Adipocyte (in vitro differentiated cells): ENCODE measurements at regions not wholly inside any gene's neighbourhood (a gene's known extent, or its start where the extent isn't known, plus 50 kb on each side); places are given as distances from the start of the nearest gene placed in this dataset.
A peak's percentile ranks its signal among the peaks of the same experiment; 100 is the strongest.
"Not testable (repeated sequence)": the region's sequence is repeated elsewhere in the genome, so short reads cannot be mapped to it uniquely, and the experiment has no call there.

ENCODE experiments used
- DNase-seq: peaks from one replicate; pipeline ENCODE4 v3.0.0-alpha.2; 2015; ENCODE audit warnings: low read depth
- H3K27me3 ChIP-seq: replicated peaks from 2 replicates; pipeline ENCODE4 v1.7.0; 2013; ENCODE audit warnings: mild to moderate bottlenecking, low read length, moderate library complexity; ENCODE audit not compliant: control insufficient read depth, insufficient read depth
- H3K36me3 ChIP-seq: 2 replicates; pipeline ENCODE4 v1.7.0; 2013; ENCODE audit warnings: low read length, mild to moderate bottlenecking, moderate library complexity; ENCODE audit not compliant: control insufficient read depth, insufficient read depth, severe bottlenecking
- H3K4me1 ChIP-seq: 2 replicates; pipeline ENCODE4 v1.7.0; 2013; ENCODE audit warnings: mild to moderate bottlenecking, low read length, moderate library complexity; ENCODE audit not compliant: control insufficient read depth, insufficient read depth
- H3K4me3 ChIP-seq: 2 replicates; pipeline ENCODE4 v1.7.0; 2013; ENCODE audit warnings: mild to moderate bottlenecking, low read length, moderate library complexity
- H3K9ac ChIP-seq: 2 replicates; pipeline ENCODE4 v1.7.0; 2013; ENCODE audit warnings: mild to moderate bottlenecking, low read length, moderate library complexity
- H3K9me3 ChIP-seq: 2 replicates; pipeline ENCODE4 v1.7.0; 2013; ENCODE audit warnings: mild to moderate bottlenecking, low read length, moderate library complexity; ENCODE audit not compliant: control insufficient read depth

GRCh38 chr16:87209808-87210512 is 107.2 kb downstream of the C16orf95 start:
- Histone ChIP-seq H3K4me1 (peaks cover 45% of the 10 kb centered on the region), H3K36me3 (no peaks in the 10 kb centered on the region), H3K4me3 (no peak overlapping the region), H3K9ac (no peak overlapping the region), H3K27me3 (no peaks in the 10 kb centered on the region), H3K9me3 (no peaks in the 10 kb centered on the region)
- no peak for DNase-seq

- Histone ChIP-seq H3K4me1 (peaks cover 45% of the 10 kb centered on the region), H3K4me3 (no peak overlapping the region), H3K9ac (no peak overlapping the region), H3K9me3 (no peaks in the 10 kb centered on the region), H3K36me3 (no peaks in the 10 kb centered on the region), H3K27me3 (peaks cover 6% of the 10 kb centered on the region)
- DNase-seq, result peak; percentile 78
Observed at GRCh38 chr16:87210894-87211293, 106.3 kb downstream of the C16orf95 start.

GRCh38 chr16:87212026-87212425 is 105.2 kb downstream of the C16orf95 start:
- no peaks in the 10 kb centered on the region for H3K9me3 ChIP-seq
- no peak overlapping the region for H3K9ac ChIP-seq
- peaks cover 14% of the 10 kb centered on the region for H3K27me3 ChIP-seq
- peak overlapping the region; percentile 8 for H3K4me3 ChIP-seq
- H3K4me1 ChIP-seq, result peaks cover 36% of the 10 kb centered on the region
- no peaks in the 10 kb centered on the region for H3K36me3 ChIP-seq
- DNase-seq, result peak; percentile 52

GRCh38 chr16:87213536-87213935 is 103.7 kb downstream of the C16orf95 start:
- Histone ChIP-seq H3K9ac (no peak overlapping the region), H3K36me3 (no peaks in the 10 kb centered on the region), H3K4me3 (no peak overlapping the region), H3K27me3 (peaks cover 14% of the 10 kb centered on the region), H3K9me3 (no peaks in the 10 kb centered on the region), H3K4me1 (peaks cover 21% of the 10 kb centered on the region)
- no peak for DNase-seq

- H3K9me3 ChIP-seq, result no peaks in the 10 kb centered on the region
- peaks cover 14% of the 10 kb centered on the region for H3K4me1 ChIP-seq
- H3K4me3 ChIP-seq, result no peak overlapping the region
- DNase-seq, result no peak
- no peak overlapping the region for H3K9ac ChIP-seq
- no peaks in the 10 kb centered on the region for H3K36me3 ChIP-seq
- H3K27me3 ChIP-seq, result peaks cover 14% of the 10 kb centered on the region
Observed at GRCh38 chr16:87216148-87216840, 100.9 kb downstream of the C16orf95 start.

- Histone ChIP-seq H3K4me3 (no peak overlapping the region), H3K9me3 (no peaks in the 10 kb centered on the region), H3K4me1 (peaks cover 9% of the 10 kb centered on the region), H3K9ac (no peak overlapping the region), H3K36me3 (no peaks in the 10 kb centered on the region), H3K27me3 (peaks cover 14% of the 10 kb centered on the region)
- DNase-seq, result no peak
Observed at GRCh38 chr16:87216841-87217275, 100.3 kb downstream of the C16orf95 start.

- not testable (repeated sequence) for H3K4me3 ChIP-seq, DNase-seq, H3K9ac ChIP-seq, H3K36me3 ChIP-seq, H3K9me3 ChIP-seq, H3K4me1 ChIP-seq
- H3K27me3 ChIP-seq, result peaks cover 14% of the 10 kb centered on the region
Observed at GRCh38 chr16:87217802-87218201, 99.4 kb downstream of the C16orf95 start.

- Histone ChIP-seq H3K36me3 (no peaks in the 10 kb centered on the region), H3K9me3 (no peaks in the 10 kb centered on the region), H3K4me3 (no peak overlapping the region), H3K9ac (no peak overlapping the region), H3K4me1 (no peaks in the 10 kb centered on the region), H3K27me3 (peaks cover 14% of the 10 kb centered on the region)
- DNase-seq, result no peak
Observed at GRCh38 chr16:87218281-87219055, 98.7 kb downstream of the C16orf95 start.

- Histone ChIP-seq H3K9ac (no peak overlapping the region), H3K4me3 (no peak overlapping the region), H3K4me1 (no peaks in the 10 kb centered on the region), H3K9me3 (no peaks in the 10 kb centered on the region), H3K27me3 (peaks cover 14% of the 10 kb centered on the region), H3K36me3 (no peaks in the 10 kb centered on the region)
- no peak for DNase-seq
Observed at GRCh38 chr16:87219287-87219909, 97.8 kb downstream of the C16orf95 start.

GRCh38 chr16:87221633-87222032 is 95.6 kb downstream of the C16orf95 start:
- Histone ChIP-seq H3K4me1 (no peaks in the 10 kb centered on the region), H3K9me3 (no peaks in the 10 kb centered on the region), H3K4me3 (no peak overlapping the region), H3K9ac (no peak overlapping the region), H3K27me3 (peaks cover under 1% of the 10 kb centered on the region), H3K36me3 (no peaks in the 10 kb centered on the region)
- no peak for DNase-seq

- DNase-seq, result no peak
Observed at GRCh38 chr16:87222335-87222734, 94.9 kb downstream of the C16orf95 start.

More at GRCh38 chr16:87222335-87222734, 94.9 kb downstream of the C16orf95 start:
- Histone ChIP-seq H3K36me3 (no peaks in the 10 kb centered on the region), H3K27me3 (no peaks in the 10 kb centered on the region), H3K9ac (no peak overlapping the region), H3K4me3 (no peak overlapping the region), H3K4me1 (peaks cover 5% of the 10 kb centered on the region), H3K9me3 (no peaks in the 10 kb centered on the region)
